HepG2 (cell line): ENCODE measurements at regions not wholly inside any gene's neighbourhood (a gene's known extent, or its start where the extent isn't known, plus 50 kb on each side); places are given as distances from the start of the nearest gene placed in this dataset.
"Not testable (repeated sequence)": the region's sequence is repeated elsewhere in the genome, so short reads cannot be mapped to it uniquely, and the experiment has no call there.

Source experiments
- CTCF ChIP-seq: sonication (generic); formaldehyde crosslinking; IDR thresholded peaks from 2 replicates; pipeline ENCODE4 v1.5.0; 2020; ENCODE audit warnings: mild to moderate bottlenecking, missing genetic modification reagents, moderate library complexity
- TCF7 ChIP-seq: sonication (generic); IDR thresholded peaks from 2 replicates; pipeline ENCODE4 v1.6.1; 2016; ENCODE audit warnings: antibody characterized with exemption, low read depth
- ZBTB26 ChIP-seq: IDR thresholded peaks from 2 replicates; pipeline ENCODE4 v1.6.1; 2016; ENCODE audit warnings: missing compliant biosample characterization, missing genetic modification reagents, borderline replicate concordance
- TF ChIP-seq, protein P1 (sequence below): sonication (generic); formaldehyde crosslinking; IDR thresholded peaks from 2 replicates; pipeline ENCODE4 v1.5.1; 2020; ENCODE audit warnings: mild to moderate bottlenecking, missing genetic modification reagents, borderline replicate concordance

- not testable (repeated sequence) for TF ChIP-seq ZBTB26 (CRISPR knock-in tag); TCF7; CTCF (CRISPR knock-in tag)
- TF ChIP-seq, protein P1, sequence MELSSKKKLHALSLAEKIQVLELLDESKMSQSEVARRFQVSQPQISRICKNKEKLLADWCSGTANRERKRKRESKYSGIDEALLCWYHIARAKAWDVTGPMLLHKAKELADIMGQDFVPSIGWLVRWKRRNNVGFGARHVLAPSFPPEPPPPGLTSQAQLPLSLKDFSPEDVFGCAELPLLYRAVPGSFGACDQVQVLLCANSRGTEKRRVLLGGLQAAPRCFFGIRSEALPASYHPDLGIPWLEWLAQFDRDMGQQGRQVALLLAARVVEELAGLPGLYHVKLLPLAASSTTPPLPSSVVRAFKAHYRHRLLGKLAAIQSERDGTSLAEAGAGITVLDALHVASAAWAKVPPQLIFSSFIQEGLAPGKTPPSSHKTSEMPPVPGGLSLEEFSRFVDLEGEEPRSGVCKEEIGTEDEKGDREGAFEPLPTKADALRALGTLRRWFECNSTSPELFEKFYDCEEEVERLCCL, result not testable (repeated sequence)
These were observed 53.1 kb upstream of the SELENOP start for GRCh38 chr5:42864749-42865148.
